Activated T-cell treated with anti-CD3 and anti-CD28 coated beads, Interleukin-2, amount 50 U/mL, for 48 hours (primary cell): ENCODE measurements at regions not wholly inside any gene's neighbourhood (a gene's known extent, or its start where the extent isn't known, plus 50 kb on each side); places are given as distances from the start of the nearest gene placed in this dataset.
A peak's percentile ranks its signal among the peaks of the same experiment; 100 is the strongest.
"Not testable (repeated sequence)": the region's sequence is repeated elsewhere in the genome, so short reads cannot be mapped to it uniquely, and the experiment has no call there.

Experiments used
- DNase-seq, 2 experiments: peaks; one replicate each; pipeline ENCODE4 v3.0.0-alpha.2; 2020

GRCh38 chr9:78121488-78121887 is 89.9 kb upstream of the GNAQ start:
- DNase-seq, result peak; percentile 75

DNA sequence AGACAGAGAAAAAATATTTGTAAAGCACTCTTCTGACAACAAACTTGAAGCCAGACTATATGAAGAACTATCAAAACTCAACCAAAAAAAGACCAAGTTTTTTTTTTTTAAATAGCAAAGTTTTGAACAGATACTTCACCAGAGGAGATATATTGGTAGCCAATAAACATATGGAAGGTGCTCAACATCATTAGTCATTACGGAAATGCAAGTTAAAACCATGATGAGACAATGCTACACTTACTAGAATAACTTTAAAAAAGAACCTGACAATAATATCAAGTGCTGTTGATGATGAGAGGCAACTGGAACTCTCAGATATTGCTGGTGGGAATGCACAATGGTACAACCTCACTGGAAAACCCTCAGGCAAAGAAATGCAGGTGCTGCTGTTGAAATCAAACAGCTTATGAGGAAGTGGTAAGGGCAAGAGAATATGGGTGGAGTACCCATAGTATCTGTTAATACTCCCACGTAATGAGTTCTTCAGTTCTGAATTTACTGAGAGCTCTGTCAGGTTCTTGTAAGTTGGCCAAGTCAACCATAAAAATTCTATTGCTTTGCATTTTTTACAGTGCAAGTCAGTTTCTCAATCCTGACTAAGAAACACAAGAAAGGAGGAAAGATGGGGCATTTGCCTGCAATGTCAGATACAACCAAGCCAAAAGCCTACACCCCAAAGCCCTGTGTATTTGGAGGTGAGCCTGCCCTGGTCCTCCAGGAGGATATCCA is 87.3 kb upstream of the GNAQ start:
- peak; percentile 32 for DNase-seq

- DNase-seq, result no peak
Measured at GRCh38 chr9:78115073-78115472, 83.5 kb upstream of the GNAQ start.

DNA sequence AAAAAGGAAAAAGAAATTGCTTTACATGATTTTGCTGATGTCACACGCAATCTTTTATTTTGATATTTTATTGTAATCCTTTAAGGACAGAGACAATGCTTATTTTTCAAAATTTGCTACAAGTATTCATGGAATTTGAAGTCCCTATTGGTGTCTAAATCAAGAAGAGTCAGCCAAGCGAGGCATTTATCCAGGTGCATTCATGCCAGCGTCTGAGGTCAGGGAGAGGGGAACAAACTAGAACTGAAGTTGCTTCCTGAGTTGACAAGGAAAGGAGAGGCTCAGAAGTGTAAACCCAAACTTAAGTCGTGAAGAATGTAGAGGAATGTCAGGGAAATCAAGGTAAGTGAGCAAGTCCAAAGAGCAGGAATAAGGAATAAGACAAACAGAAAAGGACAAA is 83.0 kb upstream of the GNAQ start:
- DNase-seq, result no peak

- DNase-seq, result no peak
Measured at GRCh38 chr9:78112406-78112805, 80.8 kb upstream of the GNAQ start.

DNA sequence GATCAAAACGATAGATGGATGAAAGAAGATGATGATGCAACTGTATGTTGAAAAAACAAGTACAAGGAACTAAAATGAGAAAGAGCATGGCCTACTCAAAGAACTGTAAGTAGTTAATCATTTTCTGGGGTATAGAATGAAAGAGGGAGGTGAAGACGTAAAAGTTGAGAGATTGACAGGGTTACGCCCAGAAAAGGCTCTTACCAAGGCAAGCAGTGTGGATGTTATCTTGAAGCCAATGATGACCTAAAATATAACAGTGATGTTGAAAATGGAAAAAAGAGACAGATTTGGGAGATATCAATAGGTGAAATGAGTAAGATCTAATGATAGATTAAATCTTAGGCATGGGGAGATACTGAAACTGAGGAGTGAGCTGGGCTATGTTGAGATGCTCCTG is 80.4 kb upstream of the GNAQ start:
- no peak for DNase-seq

- no peak for DNase-seq
Measured at GRCh38 chr9:78109075-78109474, 77.5 kb upstream of the GNAQ start.

DNA sequence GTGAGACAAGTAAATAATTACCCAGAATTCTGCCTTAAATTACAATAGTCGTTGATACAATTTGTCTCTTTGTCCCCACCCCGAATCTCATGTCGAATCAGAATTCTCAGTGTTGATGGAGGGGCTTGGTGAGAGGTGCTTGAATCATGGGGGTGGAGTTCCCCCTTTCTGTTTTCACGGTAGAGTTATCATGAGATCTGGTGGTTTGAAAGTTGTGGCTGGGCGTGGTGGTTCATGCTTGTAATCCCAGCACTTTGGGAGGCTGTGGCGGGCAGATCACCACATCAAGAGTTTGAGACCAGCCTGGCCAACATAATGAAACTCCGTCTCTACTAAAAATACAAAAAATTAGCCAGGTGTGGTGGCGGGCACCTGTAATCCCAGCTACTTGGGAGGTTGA is 75.0 kb upstream of the GNAQ start:
- DNase-seq, result peak; percentile 55 to 60

DNA sequence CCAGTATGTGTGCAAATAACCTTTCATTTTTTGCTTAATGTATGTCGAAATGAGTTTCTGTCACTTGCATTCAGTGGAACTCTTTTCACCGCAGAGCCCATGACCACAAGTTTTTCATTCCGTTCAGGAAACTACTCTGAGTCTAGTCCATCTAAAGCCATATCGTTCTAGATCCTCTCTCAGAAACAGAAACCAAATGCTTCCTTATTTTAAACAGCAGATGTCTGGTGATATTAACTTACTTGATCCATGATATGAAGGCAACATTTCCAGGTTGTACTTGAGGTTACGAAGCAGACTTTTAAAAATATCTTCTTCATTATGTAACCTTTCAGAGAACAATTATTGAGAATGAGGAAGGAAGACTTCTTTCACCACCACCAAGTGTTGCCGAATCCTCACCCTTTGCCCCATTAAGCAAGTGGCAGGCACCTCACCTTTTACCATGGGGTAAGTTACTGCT is 72.4 kb upstream of the GNAQ start:
- DNase-seq, result peak in 1 of 2 experiments; percentile 33

DNA sequence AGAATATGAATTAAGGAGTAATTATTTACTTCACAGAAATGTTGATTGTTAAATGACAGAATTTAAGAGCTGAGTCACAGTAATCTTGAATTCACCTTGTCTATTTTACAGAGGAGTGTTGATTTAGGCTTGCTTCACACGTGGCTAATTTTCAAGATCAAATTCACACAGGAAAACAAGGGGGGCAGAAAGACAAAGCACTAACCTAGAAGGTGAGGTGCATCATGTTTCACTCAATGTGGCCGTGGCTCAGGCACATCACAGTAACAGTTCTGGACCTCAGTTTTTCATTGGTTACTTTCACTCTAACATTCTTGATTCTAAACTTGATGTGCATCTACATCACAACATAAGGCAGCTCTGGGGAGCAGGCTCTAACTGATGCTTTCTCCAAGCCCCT is 69.6 kb upstream of the GNAQ start:
- DNase-seq, result no peak

- DNase-seq, result no peak
Measured at GRCh38 chr9:78097541-78097940, 65.9 kb upstream of the GNAQ start.

DNA sequence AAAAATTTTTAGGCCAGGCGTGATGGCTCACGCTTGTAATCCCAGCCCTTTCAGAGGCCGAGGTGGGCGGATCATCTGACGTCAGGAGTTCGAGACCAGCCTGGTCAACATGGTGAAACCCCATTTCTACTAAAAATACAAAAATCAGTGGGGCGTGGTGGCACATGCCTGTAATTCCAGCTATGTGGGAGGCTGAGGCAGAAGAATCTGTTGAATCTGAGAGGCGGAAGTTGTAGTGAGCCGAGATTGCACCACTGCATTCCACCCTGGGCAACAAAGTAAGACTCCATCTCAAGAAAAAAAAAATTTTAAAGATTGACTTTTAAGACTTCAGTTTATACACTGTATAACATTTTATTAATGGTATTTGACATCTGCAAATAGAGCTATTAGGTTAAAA is 60.1 kb upstream of the GNAQ start:
- DNase-seq, result no peak

- DNase-seq, result no peak
Measured at GRCh38 chr9:78089111-78089510, 57.5 kb upstream of the GNAQ start.

DNA sequence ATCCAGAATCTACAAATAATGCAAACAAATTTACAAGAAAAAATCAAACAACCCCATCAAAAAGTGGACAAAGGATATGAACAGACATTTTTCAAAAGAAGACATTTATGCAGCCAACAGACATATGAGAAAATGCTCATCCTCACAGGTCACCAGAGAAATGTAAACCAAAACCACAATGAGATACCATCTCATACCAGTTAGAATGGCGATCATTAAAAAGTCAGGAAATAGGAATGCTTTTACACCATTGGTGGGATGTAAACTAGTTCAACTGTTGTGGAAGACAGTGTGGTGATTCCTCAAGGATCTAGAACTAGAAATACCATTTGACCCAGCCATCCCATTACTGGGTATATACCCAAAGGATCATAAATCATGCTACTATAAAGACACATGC is 56.6 kb upstream of the GNAQ start:
- not testable (repeated sequence) for DNase-seq
